ENCODE measurements at regions not wholly inside any gene's neighbourhood (a gene's known extent, or its start where the extent isn't known, plus 50 kb on each side); places are given as distances from the start of the nearest gene placed in this dataset.
"Not testable (repeated sequence)": the region's sequence is repeated elsewhere in the genome, so short reads cannot be mapped to it uniquely, and the experiment has no call there.

DNA sequence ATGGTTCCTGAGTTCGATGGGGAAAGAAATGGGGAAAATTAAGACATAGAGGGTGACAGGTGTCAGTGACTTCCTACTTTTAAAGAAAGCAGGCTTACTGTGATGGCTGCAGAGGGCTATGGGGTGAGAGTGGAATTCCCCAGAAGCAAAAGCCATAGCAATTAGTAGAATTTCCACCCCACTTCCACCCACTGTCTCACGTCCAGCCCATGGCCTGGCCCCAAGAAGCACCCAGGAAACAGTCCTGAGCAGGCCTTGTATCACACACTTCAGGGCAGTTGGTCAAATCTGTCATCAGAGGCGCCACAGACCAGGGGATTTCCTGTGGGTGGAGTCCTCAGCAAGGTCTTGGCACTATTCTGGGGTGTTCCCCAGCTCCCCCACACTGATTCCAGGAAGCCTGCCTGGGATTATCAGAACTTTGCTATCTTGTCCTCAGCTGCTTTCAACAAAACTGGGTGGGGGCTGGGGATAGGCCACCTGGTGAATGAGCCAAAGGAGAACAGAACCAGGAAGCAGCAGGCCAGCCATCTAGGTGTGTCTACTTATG is 120.1 kb upstream of the CCND2 start:
- no peak for DNase-seq

DNA sequence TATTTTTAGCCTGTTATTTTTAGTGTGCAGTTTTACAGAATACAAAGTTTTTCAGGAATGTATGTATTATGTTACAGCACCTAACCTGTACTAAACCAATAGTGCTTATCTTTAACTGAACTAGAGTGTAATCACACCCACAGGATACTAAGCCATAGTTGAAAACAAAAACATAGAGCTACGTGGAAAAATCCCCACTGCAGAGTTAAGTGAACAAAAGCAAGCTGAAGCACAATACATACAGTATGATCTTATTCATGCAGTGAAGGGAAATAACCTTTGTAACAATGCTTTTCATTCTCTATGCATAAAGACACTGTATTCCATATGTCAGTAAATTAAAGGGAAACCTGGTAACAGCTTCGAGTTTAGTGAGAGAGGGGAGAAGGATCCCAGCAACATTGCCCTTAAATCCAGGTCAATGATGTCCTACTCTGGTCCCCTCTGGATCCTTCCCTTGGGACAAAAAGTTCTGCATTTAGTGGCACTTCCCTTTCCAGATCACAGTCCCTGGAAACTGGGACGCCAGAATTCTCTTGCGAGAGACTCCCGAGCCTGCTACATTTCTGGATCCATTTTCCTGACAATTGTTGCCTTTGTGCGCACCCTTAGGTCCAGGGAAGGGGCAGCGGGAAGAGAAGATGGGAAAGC is 121.3 kb upstream of the CCND2 start:
- DNase-seq = no peak

DNA sequence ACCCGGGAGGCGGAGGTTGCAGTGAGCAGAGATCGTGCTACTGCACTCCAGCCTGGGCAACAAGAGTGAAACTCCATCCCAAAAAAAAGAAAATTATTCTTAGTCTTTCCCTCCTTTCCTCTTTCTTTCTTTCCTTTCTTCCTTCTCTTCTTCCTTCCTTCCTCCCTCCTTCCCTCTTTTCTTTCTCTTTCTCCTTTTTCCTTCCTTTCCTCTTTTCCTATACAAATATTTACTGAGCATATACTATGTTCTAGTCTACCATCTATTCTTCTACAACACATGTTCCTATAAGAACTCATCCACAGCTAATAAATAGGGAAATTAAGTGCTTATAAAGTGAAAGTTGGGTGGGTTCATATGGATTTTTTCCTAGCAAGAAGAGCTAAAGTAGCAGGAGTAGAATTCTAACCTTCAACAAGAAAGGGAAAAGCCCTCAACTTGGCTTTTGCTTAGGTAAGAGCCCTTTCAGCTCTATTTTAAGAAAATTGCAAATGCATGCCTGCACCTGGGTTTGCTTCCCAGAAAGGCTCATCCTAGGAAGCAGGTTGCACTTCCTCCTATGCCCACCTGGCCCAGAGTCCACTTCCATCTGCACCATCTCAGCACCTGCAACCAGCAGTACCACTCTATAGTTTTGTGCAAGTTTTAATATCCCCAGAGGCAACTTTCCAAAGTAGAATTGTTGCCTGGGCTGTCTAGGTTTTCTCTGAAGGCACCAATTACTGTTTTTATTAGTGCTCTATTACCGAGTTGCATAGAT is 122.0 kb upstream of the CCND2 start:
- no peak for DNase-seq

DNA sequence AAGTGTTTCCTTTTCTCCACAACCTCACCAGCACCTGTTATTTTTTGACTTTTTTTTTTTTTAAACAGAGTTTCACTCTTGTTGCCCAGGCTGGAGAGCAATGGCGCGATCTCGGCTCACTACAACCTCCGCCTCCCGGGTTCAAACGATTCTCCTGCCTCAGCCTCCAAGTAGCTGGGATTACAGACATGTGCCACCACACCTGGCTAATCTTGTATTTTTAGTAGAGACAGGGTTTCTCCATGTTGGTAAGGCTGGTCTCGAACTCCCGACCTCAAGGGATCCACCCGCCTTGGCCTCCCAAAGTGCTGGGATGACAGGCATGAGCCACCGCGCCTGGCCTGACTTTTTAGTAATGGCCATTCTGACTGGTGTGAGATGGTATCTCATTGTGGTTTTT is 123.2 kb upstream of the CCND2 start:
- DNase-seq = not testable (repeated sequence)

DNA sequence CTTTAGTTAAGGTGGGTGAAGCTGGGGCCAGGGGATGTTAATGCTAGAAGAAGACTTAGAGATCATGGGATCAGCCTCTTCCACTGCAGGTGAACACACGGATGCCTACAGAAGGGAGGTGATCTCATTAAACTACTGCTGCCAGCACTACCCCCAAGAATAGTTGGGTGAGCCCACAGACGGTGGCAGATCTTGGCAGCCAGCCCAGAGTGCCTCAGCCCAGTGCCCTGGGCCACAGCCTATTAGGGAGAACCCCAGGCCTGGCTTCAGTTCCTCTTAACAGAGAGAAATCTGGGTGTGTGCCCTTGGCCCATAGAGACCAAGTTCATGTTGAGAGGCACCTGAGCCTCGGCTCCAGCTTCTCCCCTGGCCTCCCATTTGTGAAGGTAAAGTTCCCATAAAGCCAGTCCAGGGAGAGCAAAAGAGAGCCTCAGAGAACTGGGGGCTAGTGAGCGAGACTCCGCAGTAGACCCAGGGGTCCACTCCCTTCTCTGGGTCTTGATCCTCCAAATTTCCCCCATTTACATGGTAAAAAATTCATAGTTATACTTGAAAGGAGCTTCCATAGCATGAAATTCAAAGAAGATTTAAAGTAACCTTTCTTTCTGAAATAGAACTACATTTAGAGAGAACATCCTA is 125.0 kb upstream of the CCND2 start:
- DNase-seq = no peak

DNA sequence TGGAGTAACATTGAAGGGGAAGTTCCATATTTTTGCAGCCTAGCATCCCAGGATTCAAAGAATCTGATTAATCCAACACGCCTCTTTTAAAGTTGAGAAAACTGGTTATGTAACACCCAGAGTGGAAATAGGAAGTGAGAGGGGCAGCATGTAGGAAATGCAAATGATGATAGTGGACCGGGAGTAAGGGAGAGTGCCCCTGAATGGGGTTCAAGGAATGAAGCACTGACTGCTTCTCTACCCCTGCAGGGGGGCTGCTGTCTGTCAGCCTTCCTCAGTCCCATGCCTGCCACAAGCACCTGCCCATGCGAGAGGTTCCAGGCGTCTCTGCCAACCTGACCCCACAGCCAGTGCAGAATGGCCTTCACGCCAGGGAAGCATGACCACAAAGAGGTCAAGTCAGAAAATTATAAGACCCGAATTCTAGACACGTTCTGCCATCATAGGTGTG is 126.5 kb upstream of the CCND2 start:
- no peak for DNase-seq

DNA sequence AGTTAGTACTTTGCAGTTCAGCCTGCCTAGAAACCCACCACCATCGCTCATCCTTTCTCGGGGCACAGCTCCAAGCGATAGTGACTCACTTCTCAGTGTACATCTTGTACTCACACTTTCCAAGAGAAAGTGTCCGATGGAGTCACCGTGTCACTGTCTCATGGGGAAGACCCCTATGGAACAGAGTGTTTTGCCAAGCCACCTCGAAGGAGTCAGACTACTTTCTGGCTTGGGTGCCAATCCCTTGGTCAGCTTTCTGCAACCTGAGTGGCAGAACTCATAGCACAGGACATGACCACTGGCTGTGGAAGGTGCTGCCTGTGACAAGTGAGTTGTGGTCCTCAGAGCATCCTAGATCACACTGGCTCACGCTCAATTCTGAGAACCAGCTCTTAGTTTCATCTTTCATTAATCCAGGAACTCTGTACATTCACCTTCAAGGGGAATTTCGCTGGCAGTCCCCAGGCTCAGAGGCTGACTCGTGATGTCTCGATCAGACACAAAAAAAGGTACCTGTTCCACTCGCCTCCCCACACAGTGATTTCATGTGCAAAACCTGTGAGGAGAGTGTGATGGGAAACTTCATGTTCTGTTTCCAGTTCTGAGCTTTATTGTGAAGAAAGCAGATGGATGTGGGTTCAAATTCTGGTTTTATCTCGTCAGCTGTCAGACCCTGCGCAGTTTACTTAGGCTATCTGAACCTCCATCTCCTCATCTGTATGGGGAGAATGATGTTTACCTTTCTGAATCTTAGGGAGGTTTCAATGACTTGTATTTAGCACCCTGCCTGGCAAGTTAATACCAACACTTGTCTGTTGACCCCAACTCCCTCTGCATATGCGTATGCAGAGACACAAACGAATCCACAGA is 127.3 kb upstream of the CCND2 start:
- DNase-seq = no peak

DNA sequence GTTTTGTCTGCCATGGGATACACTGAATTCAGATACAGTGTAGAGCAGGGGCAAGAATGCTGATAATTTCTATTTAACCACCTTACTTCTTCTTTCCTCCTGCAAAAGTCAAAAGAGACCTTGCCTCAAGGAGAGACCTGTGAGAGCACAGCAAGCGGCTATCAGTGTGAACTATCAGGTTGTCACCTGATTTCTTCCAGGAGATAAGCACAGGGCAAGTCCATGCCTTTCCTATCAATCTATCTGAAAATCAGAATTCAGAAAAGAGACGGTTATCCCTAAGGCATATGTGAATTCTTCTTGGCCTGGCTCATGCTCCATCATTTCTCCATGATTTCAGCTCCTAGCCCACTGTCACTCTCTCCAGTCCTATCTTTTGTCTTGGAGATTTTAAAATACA is 128.9 kb upstream of the CCND2 start:
- DNase-seq = no peak

DNA sequence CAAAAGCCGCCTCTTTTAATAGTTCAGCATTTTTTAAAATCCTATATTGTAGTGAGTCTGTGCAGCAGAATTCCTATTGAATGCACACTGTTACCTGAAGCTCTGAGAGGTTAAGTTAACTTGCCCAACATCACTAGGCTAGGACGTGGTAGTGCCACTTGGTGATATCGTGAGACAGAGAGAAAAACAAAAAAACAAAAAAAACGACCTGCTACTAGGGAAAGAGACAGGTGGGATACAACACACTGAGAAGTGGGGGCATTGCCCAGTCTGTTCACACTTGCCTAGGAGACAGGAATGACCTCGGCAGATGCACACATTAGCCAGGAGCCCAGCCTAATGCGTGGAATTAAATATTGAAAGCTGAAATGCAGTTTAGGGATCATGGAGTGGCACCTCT is 129.7 kb upstream of the CCND2 start:
- no peak for DNase-seq

DNA sequence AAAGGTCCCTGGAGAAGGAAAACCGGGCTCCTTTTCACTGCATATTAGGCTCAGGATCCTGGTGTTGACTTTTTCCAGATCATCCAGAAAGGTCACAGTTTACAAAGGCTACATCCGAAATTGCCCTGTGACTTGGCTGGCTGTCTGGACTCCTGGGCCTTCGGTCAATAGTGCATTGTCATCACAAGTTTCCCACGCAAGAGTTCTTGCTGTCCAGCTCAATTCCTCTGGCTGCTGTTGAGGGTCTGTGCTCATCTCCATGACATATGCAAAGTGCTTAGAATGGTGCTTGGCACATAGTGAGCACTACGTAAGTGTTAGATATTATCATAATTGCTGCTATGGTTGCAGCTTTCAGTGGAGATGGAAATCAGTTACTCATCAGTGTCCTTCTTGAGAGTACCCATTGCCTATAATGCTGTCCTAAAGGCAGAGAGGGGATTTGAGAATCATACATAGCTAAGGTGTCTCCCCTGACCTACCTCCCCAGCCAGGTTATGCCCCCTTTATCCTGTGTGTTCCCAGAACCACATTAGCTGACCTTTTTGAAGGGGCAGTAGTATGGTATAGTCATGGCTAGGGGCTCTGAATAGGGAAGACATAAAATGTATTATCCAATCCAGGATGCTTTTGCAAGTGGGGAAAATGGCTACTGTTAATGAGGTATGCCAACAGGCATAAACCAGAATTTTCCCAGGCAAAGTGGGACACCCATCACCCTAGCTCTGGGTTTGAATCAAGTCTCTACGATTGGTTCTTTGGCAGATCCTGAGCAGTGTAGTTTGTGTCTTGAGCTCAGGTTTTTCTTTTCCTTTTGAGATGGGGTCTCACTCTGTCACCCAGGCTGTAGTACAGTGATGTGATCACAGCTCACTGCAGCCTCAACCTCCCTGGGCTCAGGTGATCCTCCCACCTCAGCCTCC is 132.0 kb upstream of the CCND2 start:
- DNase-seq = no peak

DNA sequence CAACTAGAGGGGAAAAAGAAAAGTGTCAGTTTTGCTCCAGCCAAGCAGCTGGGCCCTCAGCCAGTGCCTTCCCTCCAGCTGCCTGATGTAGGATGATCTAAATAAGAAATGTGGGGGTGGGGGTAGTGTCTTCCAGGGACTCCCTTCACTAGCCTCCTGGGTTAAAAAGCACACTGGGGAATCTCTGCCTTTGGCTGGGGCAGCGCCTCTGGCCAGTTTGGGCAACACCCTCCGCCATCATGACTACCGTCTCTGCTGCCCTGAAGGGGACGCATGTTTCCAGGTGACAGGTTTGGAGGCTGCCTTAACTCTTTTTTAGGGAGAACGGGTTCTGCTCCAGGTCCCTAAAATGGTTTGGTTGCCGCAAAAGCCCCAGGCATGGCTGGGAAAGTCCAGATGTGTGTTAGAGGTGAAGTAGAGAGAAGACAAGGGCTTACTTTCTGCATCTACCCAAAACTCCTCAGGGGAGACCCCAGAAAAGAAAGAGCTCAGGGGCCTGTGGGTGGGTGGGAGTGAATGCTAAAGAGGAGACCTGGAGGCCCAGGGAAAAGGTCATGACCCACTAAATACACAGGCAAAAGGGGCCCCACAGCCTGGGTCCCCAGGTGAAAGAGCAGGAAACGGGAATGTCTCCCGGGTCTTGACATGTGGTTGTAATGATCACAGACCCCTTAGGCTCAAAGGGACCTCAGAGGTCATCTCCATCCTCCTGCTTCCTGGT is 132.8 kb upstream of the CCND2 start:
- DNase-seq = no peak

DNA sequence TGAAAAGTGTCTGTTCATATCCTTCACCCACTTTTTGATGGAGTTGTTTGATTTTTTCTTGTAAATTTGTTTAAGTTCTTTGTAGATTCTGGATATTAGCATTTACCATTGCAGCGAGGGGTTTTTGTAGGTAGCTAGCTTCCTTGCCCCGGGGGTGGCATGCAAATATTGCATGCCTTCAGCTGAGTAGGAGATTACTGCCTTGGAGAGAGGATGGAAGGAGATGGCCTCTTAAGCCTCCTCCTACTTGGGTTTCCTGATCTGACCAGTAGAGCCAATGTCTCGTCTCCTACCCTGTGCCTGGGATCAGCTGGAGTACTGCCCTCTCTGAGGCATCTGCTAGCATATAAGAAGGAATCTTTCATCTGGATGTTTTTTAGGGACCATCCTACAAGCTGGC is 134.4 kb upstream of the CCND2 start:
- no peak for DNase-seq

DNA sequence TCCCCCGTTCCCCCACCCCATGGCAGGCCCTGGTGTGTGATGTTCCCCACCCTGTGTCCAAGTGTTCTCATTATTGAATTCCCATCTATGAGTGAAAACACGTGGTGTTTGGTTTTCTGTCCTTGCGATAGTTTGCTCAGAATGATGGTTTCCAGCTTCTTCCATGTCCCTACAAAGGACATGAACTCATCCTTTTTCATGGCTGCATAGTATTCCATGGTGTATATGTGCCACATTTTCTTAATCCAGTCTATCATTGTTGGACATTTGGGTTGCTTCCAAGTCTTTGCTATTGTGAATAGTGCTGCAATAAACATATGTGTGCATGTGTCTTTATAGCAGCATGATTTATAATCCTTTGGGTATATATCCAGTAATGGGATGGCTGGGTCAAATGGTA is 135.0 kb upstream of the CCND2 start:
- not testable (repeated sequence) for DNase-seq

DNA sequence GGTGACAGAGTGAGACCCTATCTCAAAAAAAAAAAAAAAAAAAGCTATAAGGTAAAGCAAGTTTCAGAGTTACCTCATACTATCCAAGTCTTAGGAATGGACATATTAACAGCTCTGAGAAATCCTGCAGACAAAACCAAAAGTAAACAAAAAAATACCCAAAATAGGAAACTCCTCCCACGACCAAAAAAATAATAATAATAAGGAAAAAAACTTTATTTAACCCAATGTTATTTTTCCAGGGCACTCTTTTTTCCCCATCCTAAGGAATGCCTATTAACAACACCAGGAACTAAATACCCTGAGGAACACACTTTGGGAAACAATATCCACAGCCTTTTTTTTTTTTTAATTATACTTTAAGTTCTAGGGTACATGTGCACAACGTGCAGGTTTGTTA is 135.5 kb upstream of the CCND2 start:
- DNase-seq = no peak

DNA sequence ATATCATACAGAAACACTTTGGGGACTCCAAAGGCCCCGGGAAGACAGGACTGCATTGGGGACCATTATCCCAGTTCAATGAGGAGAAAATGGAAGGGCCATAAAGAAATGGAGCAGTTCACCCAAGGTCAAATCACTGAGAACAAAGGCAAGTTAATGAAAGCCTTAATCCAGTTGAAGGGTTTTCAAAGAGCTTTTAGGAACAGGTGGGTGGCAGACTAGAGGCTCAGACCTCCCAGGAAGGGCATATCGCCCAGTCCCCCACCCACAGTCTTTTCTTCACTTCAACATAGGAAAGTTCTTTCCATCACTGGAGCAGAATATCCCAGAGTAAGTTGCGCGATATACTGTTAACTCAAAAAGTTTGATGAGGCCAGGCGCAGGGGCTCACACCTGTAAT is 136.1 kb upstream of the CCND2 start:
- no peak for DNase-seq

DNA sequence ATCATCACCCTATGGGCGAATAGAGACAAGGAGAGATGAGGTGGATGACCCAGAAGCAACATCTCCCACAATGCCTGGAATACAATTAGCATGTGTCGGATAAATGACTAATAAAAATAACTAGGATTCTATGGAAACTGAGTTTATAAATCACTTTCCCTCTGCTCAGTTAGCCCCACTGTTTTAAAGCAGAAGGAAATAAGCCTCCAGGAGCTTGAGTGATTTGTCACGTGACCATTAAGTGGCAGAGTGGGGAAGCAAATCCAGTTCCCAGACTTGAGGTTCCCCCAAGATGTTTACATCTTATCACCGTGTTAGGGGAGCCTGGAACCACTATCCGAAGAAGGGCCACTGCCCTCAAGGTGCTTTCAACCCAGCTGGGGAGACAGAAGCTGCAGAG is 136.5 kb upstream of the CCND2 start:
- DNase-seq = no peak

DNA sequence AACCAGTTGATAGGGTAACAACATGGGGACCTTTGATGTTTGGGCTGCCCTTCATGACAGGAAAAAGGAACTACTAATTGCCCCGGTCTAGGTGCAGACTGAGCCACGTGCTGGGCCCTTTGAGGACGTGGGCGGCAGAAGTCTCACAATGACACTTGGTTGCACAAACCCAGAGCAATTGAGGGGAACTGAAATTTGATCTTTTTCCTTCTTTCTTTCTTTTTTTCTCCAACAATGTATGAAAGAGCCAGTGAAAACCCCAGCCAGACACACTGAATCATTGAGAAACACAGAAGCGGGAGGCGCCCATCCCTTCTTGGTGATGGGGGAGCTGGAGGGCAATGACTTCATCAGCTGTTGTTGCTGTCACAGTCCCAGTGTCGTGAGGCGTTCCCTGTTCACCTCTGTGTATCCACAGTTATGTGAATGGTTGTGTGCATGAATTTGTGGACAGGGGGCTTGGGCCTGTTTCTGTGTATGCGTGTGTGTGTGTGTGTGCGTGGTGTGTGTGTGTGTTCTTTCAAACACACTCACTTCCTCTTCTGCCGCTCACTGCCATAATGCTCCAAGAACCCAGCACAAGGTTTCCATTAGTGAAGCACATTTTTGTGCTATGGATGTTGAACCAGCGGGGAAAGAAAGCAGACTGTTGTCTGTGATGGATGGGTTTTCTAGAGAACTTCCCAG is 137.5 kb upstream of the CCND2 start:
- DNase-seq = no peak

DNA sequence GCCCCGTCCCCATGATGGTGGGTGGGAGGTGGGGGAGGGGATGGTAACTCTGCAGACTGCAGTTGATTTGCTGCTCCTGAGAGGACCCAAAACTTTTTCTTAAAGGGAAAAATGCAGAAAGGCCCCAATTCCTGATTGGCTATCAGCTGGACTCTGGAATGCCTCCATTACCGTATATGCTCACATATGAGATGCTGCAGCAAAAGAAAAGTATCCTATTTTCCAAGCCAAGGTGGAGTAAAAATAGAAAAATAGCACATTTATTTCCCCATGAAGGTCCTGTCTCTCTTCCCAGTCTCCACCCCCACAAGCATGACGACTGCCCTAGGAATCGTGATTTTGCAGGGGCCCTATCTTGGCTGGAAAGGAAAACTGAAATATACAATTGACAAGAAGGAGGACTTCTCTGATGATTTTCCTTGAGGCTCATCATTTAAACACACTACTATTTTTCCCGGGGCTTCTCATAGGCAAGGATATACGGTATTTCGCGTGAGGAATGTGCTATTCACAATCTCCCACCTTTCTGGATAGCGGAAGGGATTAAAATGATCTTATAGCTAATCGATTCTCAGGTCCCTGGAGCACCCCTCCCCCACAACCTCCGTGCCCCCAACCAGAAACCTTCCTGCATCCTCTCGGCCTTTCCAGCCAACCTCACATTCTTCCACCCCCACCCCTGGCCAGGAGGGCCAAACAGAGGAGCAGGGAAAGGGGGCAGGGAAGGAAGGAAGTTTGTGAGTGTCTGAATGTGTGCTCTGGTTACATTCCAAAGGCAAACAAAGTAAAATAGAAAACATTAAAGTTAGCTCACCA is 138.9 kb upstream of the CCND2 start:
- DNase-seq = no peak

DNA sequence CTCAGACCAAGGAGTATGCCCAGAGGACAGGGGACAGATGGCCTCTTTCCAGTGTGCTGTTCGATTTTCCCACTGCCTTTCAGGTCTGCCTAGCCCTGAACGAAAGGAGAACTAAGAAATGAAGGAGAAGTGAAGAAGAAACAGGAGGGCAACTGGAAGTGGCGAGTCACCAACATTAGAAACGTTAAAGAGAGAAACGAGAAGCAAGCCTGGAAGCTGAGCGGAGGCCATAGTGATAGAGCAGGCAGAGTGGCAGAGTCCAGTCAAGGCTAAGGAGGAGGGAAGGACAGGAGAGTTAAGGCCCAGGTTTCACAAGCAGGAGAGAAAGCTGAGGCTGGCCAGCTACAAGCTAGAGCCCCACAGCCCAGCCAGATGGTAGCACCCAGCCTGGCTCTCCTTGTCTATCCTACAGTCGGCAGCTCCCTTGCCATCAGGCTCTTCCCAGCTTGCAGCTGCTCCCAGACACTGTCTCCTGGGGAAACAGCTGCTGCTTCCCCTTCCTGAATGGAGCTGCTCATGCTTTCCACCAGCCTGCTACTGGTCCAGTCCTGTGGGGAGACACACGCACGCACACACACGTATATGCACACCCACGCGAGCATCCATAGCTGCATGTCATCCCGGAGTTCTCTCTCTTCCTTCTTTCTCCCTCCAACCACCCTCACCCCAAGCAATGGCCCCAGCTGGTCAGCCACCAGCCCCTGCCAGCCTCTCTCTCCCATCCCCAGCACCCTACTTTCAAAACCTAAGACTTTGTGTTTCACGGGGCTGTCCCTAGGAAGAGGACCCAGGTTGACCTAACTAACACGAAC is 139.7 kb upstream of the CCND2 start:
- no peak for DNase-seq
